ENCODE measurements at regions not wholly inside any gene's neighbourhood (a gene's known extent, or its start where the extent isn't known, plus 50 kb on each side); places are given as distances from the start of the nearest gene placed in this dataset.

DNA sequence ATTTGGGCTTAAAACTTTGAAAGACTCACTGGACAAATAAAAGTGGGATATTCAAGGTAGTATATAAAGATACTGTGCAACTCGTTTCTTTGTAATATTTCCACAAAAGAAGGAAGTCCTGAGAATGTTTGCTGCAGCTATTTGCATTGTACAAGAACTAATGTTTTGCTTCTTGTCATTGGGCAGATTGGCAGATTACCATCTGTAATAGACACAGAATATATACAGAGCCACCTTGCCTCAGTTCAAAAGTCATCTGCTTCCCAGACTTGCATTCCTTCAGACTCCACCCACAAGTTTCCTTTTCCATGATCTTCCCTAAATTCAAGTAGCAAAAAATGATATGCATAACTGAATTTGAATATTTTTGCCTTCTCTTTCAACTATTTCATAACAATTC, 145.1 kb downstream of the EFNB2 start:
- Histone ChIP-seq H3K4me3 (no peak overlapping the region), H3K27me3 (no peaks in the 10 kb centered on the region), H3K27ac (no peak overlapping the region), H3K36me3 (no peaks in the 10 kb centered on the region), H3K9me3 (no peaks in the 10 kb centered on the region), H3K4me1 (no peaks in the 10 kb centered on the region)
- no peak for DNase-seq (ENCODE audit: low spot score in 2 of 2)
- no peak for TF ChIP-seq POLR2A (IDR thresholded peaks at IDR 0.05)
- TF ChIP-seq POLR2AphosphoS5 (IDR thresholded peaks at IDR 0.05) = no peak
- TF ChIP-seq, protein P1, sequence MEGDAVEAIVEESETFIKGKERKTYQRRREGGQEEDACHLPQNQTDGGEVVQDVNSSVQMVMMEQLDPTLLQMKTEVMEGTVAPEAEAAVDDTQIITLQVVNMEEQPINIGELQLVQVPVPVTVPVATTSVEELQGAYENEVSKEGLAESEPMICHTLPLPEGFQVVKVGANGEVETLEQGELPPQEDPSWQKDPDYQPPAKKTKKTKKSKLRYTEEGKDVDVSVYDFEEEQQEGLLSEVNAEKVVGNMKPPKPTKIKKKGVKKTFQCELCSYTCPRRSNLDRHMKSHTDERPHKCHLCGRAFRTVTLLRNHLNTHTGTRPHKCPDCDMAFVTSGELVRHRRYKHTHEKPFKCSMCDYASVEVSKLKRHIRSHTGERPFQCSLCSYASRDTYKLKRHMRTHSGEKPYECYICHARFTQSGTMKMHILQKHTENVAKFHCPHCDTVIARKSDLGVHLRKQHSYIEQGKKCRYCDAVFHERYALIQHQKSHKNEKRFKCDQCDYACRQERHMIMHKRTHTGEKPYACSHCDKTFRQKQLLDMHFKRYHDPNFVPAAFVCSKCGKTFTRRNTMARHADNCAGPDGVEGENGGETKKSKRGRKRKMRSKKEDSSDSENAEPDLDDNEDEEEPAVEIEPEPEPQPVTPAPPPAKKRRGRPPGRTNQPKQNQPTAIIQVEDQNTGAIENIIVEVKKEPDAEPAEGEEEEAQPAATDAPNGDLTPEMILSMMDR (IDR thresholded peaks at IDR 0.05) = no peak
- intact Hi-C loops (cut with DNase I; ENCODE audit: low total_unique reads) = no loop called here

DNA sequence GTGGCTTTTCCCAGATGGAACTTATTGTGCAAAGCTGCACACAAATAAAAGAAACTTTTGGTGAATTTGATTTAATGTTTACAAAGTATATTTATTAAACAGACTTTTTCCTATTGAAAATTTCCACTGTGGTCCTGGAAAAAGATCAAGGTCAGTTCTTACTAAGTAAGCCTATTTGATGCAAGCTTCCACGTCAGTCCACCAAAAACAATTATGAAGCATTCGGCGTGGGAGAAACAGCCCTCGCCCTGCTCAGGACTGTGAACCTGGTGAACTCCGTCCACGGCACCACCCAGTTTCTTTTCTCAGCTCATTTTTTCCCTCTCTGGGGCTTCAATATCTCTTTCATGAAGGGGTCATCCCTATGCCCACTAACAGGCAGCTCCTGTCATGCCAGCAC, 149.8 kb downstream of the EFNB2 start:
- Histone ChIP-seq H3K4me1 (no peaks in the 10 kb centered on the region), H3K9me3 (no peaks in the 10 kb centered on the region), H3K36me3 (no peaks in the 10 kb centered on the region), H3K27me3 (no peaks in the 10 kb centered on the region), H3K4me3 (no peak overlapping the region), H3K27ac (no peak overlapping the region)
- TF ChIP-seq POLR2A (IDR thresholded peaks at IDR 0.05) (no peak), POLR2AphosphoS5 (IDR thresholded peaks at IDR 0.05) (no peak)
- TF ChIP-seq, protein P1 (IDR thresholded peaks at IDR 0.05) = no peak
- intact Hi-C loops (cut with DNase I; ENCODE audit: low total_unique reads) = no loop called here
- no peak for DNase-seq (ENCODE audit: low spot score in 2 of 2)

DNA sequence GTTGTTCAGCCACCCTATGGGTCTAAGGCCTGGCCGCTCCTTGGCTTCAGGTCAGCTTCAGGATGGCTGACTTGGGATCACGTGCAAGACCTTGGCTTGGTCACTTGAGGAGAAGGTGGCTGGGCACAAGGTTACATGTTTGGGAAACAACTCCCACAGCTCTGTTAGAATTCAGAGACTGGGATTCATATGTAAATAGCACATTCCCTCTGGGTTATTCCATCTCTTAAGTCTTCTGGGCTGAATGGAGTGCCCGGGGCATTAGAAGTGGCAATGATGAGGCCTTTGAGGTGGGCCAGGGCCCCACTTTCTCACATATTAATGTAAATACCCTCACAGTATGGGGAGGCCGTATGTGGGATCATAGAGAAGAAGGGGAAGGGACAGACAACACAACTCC, 150.9 kb downstream of the EFNB2 start:
- Histone ChIP-seq H3K27ac (no peak overlapping the region), H3K4me3 (no peak overlapping the region), H3K4me1 (no peaks in the 10 kb centered on the region), H3K9me3 (no peaks in the 10 kb centered on the region), H3K27me3 (no peaks in the 10 kb centered on the region), H3K36me3 (no peaks in the 10 kb centered on the region)
- TF ChIP-seq POLR2A (IDR thresholded peaks at IDR 0.05) (no peak), POLR2AphosphoS5 (IDR thresholded peaks at IDR 0.05) (no peak)
- TF ChIP-seq, protein P1 (IDR thresholded peaks at IDR 0.05) = no peak
- intact Hi-C loops (cut with DNase I; ENCODE audit: low total_unique reads) = no loop called here
- no peak for DNase-seq (ENCODE audit: low spot score in 2 of 2)

DNA sequence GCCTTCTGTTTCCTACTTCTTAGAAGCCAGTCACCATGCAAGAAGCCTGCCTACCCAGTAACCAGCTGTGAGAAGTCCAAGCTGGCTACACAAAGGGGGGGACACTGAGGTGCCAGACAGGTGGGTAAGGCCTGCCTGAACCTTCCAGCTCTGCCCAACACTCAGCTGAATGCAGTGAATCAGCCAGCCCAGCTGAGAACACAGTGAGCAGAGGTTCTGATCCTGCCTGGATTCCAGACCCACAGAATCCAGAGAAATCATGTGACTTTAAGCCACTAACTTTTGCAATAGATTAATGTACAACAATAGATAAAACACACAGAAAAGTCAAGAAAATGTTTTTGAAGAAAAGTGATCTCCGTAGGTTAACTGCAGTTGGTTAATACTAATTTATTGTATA, 151.7 kb downstream of the EFNB2 start:
- no peak for TF ChIP-seq POLR2A (IDR thresholded peaks at IDR 0.05)
- no peak for TF ChIP-seq POLR2AphosphoS5 (IDR thresholded peaks at IDR 0.05)
- TF ChIP-seq, protein P1 (IDR thresholded peaks at IDR 0.05) = no peak
- Histone ChIP-seq H3K27me3 (no peaks in the 10 kb centered on the region), H3K4me1 (no peaks in the 10 kb centered on the region), H3K4me3 (no peak overlapping the region), H3K27ac (no peak overlapping the region), H3K36me3 (no peaks in the 10 kb centered on the region), H3K9me3 (no peaks in the 10 kb centered on the region)
- intact Hi-C loops (cut with DNase I; ENCODE audit: low total_unique reads) = no loop called here
- no peak for DNase-seq (ENCODE audit: low spot score in 2 of 2)

DNA sequence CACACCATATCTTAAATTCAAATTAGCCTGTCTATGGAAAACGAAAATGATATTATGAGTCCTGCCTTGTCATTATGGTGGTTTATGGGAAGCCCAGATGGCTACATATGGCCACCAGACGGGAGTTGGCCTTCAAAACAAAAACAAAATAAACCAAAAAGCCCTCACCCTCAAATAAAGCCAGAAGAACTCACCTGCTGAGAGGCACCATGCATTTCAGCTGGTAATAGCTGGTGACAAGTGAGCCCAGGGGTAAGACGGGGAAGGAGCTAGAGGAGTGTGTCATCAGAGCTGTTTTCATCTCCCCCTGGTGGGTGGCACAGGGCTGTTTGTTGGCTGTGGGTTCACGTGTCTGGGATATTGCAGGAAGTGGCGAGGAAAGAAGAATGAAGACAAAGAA, 152.9 kb downstream of the EFNB2 start:
- intact Hi-C loops (cut with DNase I; ENCODE audit: low total_unique reads) = no loop called here
- H3K4me1 ChIP-seq = no peaks in the 10 kb centered on the region
- H3K9me3 ChIP-seq = no peaks in the 10 kb centered on the region
- H3K27me3 ChIP-seq = no peaks in the 10 kb centered on the region
- no peak overlapping the region for H3K4me3 ChIP-seq
- TF ChIP-seq POLR2AphosphoS5 (IDR thresholded peaks at IDR 0.05) = no peak
- no peak for TF ChIP-seq POLR2A (IDR thresholded peaks at IDR 0.05)
- TF ChIP-seq, protein P1 (IDR thresholded peaks at IDR 0.05) = no peak
- no peak for DNase-seq (ENCODE audit: low spot score in 2 of 2)
- no peak overlapping the region for H3K27ac ChIP-seq
- H3K36me3 ChIP-seq = no peaks in the 10 kb centered on the region

Data from breast epithelium (tissue), 4 donors.